ENCODE measurements at regions not wholly inside any gene's neighbourhood (a gene's known extent, or its start where the extent isn't known, plus 50 kb on each side); places are given as distances from the start of the nearest gene placed in this dataset.

- no peaks in the 10 kb centered on the region for H3F3A ChIP-seq (ENCODE audit: insufficient read depth, low read length, poor library complexity, severe bottlenecking)
- TF ChIP-seq, protein P1, sequence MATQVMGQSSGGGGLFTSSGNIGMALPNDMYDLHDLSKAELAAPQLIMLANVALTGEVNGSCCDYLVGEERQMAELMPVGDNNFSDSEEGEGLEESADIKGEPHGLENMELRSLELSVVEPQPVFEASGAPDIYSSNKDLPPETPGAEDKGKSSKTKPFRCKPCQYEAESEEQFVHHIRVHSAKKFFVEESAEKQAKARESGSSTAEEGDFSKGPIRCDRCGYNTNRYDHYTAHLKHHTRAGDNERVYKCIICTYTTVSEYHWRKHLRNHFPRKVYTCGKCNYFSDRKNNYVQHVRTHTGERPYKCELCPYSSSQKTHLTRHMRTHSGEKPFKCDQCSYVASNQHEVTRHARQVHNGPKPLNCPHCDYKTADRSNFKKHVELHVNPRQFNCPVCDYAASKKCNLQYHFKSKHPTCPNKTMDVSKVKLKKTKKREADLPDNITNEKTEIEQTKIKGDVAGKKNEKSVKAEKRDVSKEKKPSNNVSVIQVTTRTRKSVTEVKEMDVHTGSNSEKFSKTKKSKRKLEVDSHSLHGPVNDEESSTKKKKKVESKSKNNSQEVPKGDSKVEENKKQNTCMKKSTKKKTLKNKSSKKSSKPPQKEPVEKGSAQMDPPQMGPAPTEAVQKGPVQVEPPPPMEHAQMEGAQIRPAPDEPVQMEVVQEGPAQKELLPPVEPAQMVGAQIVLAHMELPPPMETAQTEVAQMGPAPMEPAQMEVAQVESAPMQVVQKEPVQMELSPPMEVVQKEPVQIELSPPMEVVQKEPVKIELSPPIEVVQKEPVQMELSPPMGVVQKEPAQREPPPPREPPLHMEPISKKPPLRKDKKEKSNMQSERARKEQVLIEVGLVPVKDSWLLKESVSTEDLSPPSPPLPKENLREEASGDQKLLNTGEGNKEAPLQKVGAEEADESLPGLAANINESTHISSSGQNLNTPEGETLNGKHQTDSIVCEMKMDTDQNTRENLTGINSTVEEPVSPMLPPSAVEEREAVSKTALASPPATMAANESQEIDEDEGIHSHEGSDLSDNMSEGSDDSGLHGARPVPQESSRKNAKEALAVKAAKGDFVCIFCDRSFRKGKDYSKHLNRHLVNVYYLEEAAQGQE (IDR thresholded peaks at IDR 0.05; ENCODE audit: borderline replicate concordance) = no peak
- TF ChIP-seq EP300 (conservative IDR thresholded peaks at IDR 0.05; ENCODE audit: poor library complexity, severe bottlenecking) (no peak), CTCF (IDR thresholded peaks at IDR 0.05; ENCODE audit: poor library complexity, severe bottlenecking) (no peak), RAD21 (conservative IDR thresholded peaks at IDR 0.05) (no peak), SMC3 (conservative IDR thresholded peaks at IDR 0.05; ENCODE audit: poor library complexity) (no peak), TAF1 (IDR thresholded peaks at IDR 0.05; ENCODE audit: low read depth) (no peak), POLR2AphosphoS5 (IDR thresholded peaks at IDR 0.05) (no peak), MXI1 (conservative IDR thresholded peaks at IDR 0.05; ENCODE audit: poor library complexity, severe bottlenecking) (no peak), EZH2 (IDR thresholded peaks at IDR 0.05; ENCODE audit: borderline replicate concordance, insufficient read depth, low read length, poor library complexity, severe bottlenecking) (no peak)
- no peak overlapping the region for H3K4me2 ChIP-seq (ENCODE audit: low read length)
These were observed 191.4 kb upstream of the ZFP64 start for GRCh38 chr20:52382933-52383332.

DNA sequence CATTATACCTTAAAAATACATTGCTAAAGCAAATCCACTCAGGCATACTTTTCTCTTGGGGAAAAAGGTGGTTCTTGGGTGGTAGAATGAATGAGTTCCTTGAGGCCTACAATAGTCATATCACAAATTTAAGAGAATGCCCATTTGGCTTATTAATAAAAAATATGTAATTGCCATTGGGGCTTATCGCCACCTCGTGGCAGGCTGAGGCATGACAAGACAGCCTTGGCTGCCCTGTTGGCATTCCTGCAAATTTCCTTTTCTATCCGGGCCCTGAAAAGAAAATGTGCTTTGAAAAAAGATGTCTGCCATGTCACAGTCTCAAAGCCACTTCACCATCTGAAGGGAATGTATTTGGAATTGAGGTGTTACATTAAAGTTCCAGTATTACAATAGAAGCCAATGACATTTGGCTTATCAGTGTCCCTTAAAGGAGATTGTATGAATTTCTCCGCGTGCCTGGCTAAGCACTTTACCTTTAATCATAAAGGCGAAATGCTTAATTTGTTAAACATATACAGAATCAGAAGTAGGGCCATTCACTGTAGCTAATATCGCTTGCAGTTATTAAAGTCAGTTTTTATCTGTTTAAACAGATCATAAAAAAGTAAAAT, 188.3 kb upstream of the ZFP64 start:
- H2AFZ ChIP-seq (ENCODE audit: low read depth, low read length) = no peak overlapping the region
- peak; percentile 57 for TF ChIP-seq CTCF (IDR thresholded peaks at IDR 0.05; ENCODE audit: poor library complexity, severe bottlenecking)
- peak; percentile 32 for TF ChIP-seq SMC3 (conservative IDR thresholded peaks at IDR 0.05; ENCODE audit: poor library complexity)
- TF ChIP-seq RAD21 (conservative IDR thresholded peaks at IDR 0.05) = peak; percentile 32
- TF ChIP-seq EP300 (conservative IDR thresholded peaks at IDR 0.05; ENCODE audit: poor library complexity, severe bottlenecking) = no peak
- H4K20me1 ChIP-seq (ENCODE audit: insufficient read depth) = no peaks in the 10 kb centered on the region
- H3K79me2 ChIP-seq (replicated peaks; ENCODE audit: insufficient read depth, low read length) = no peaks in the 10 kb centered on the region
- H3K4me3 ChIP-seq (ENCODE audit: low read length) = no peak overlapping the region
- no peak overlapping the region for H3K4me2 ChIP-seq (ENCODE audit: low read length)
- H3K36me3 ChIP-seq (ENCODE audit: insufficient read depth, low read length) = no peaks in the 10 kb centered on the region
- H3K9me2 ChIP-seq (ENCODE audit: insufficient read depth, low read length) = no peaks in the 10 kb centered on the region
- no peaks in the 10 kb centered on the region for H3K27me3 ChIP-seq (ENCODE audit: insufficient read depth, low read depth, low read length)
- H3F3A ChIP-seq (ENCODE audit: insufficient read depth, low read length, poor library complexity, severe bottlenecking) = no peaks in the 10 kb centered on the region
- H3K9ac ChIP-seq (ENCODE audit: low read length) = no peak overlapping the region
- no peaks in the 10 kb centered on the region for H3K9me3 ChIP-seq (ENCODE audit: low read length)
- H3K27ac ChIP-seq (ENCODE audit: low read length) = no peak overlapping the region

More at GRCh38 chr20:52382933-52383332, 191.4 kb upstream of the ZFP64 start:
- no peaks in the 10 kb centered on the region for H3K9me3 ChIP-seq (ENCODE audit: low read length)
- H4K20me1 ChIP-seq (ENCODE audit: insufficient read depth) = no peaks in the 10 kb centered on the region
- no peaks in the 10 kb centered on the region for H3K79me2 ChIP-seq (replicated peaks; ENCODE audit: insufficient read depth, low read length)
- H3K27me3 ChIP-seq (ENCODE audit: insufficient read depth, low read depth, low read length) = no peaks in the 10 kb centered on the region
- no peaks in the 10 kb centered on the region for H3K36me3 ChIP-seq (ENCODE audit: insufficient read depth, low read length)
- no peak overlapping the region for H3K27ac ChIP-seq (ENCODE audit: low read length)
- H3K9ac ChIP-seq (ENCODE audit: low read length) = no peak overlapping the region
- H3K9me2 ChIP-seq (ENCODE audit: insufficient read depth, low read length) = no peaks in the 10 kb centered on the region
- no peak overlapping the region for H2AFZ ChIP-seq (ENCODE audit: low read depth, low read length)
- H3K4me3 ChIP-seq (ENCODE audit: low read length) = no peak overlapping the region
